SK-N-SH (cell line): ENCODE measurements at regions not wholly inside any gene's neighbourhood (a gene's known extent, or its start where the extent isn't known, plus 50 kb on each side); places are given as distances from the start of the nearest gene placed in this dataset.

ENCODE experiments used
- ELF1 ChIP-seq: IDR thresholded peaks from 2 replicates; pipeline ENCODE4 v1.4.0; 2012
- EP300 ChIP-seq, 2 experiments: IDR thresholded peaks; 2 replicates each; pipeline versions ENCODE4 v1.4.0 to v1.6.1; 2012; ENCODE audit warnings: borderline replicate concordance in 1 of 2, low read depth in 1 of 2, low read length in 1 of 2
- EZH2phosphoT487 ChIP-seq: fragments of 200-600 bp; sonication (generic); IDR thresholded peaks from 2 replicates; pipeline ENCODE4 v1.6.1; 2017; ENCODE audit warnings: low read depth, mixed run types, mild to moderate bottlenecking, antibody characterized with exemption, moderate library complexity, borderline replicate concordance
- FOXJ3 ChIP-seq: sonication (generic); formaldehyde crosslinking; IDR thresholded peaks from 2 replicates; pipeline ENCODE4 v1.5.1; 2020; ENCODE audit warnings: mild to moderate bottlenecking, missing genetic modification reagents
- FOXM1 ChIP-seq: IDR thresholded peaks from 2 replicates; pipeline ENCODE4 v1.4.0; 2012; ENCODE audit warnings: low read depth, mild to moderate bottlenecking
- MXI1 ChIP-seq: IDR thresholded peaks from 2 replicates; pipeline ENCODE4 v1.6.1; 2012; ENCODE audit warnings: mild to moderate bottlenecking, low read depth, low read length, improper control_type of control experiment
- POLR2AphosphoS5 ChIP-seq: IDR thresholded peaks from 2 replicates; pipeline ENCODE4 v1.6.1; 2012; ENCODE audit warnings: low read depth, low read length
- RXRA ChIP-seq: IDR thresholded peaks from 2 replicates; pipeline ENCODE4 v1.4.0; 2012; ENCODE audit warnings: low read depth, mild to moderate bottlenecking, borderline replicate concordance
- SIN3A ChIP-seq: IDR thresholded peaks from 2 replicates; pipeline ENCODE4 v1.6.1; 2012; ENCODE audit warnings: low read depth, mild to moderate bottlenecking, low read length, moderate library complexity, borderline replicate concordance
- TCF12 ChIP-seq: IDR thresholded peaks from 2 replicates; pipeline ENCODE4 v1.4.0; 2012
- YY1 ChIP-seq: IDR thresholded peaks from 2 replicates; pipeline ENCODE4 v1.4.0; 2012; ENCODE audit warnings: low read depth, mild to moderate bottlenecking
- TF ChIP-seq, protein P1 (sequence below): fragments of 200-600 bp; sonication (generic); IDR thresholded peaks from 2 replicates; pipeline ENCODE4 v1.6.1; 2017; ENCODE audit warnings: antibody characterized with exemption, mild to moderate bottlenecking, moderate library complexity
- TF ChIP-seq, protein P2 (sequence below): fragments of 150-350 bp; IDR thresholded peaks from 2 replicates; pipeline ENCODE4 v1.6.1; 2017; ENCODE audit warnings: antibody characterized with exemption, low read length, low read depth, borderline replicate concordance
- TF ChIP-seq, protein P3 (sequence below): fragments of 150-350 bp; IDR thresholded peaks from 2 replicates; pipeline ENCODE4 v1.6.1; 2016; ENCODE audit warnings: mild to moderate bottlenecking, low read depth, low read length

DNA sequence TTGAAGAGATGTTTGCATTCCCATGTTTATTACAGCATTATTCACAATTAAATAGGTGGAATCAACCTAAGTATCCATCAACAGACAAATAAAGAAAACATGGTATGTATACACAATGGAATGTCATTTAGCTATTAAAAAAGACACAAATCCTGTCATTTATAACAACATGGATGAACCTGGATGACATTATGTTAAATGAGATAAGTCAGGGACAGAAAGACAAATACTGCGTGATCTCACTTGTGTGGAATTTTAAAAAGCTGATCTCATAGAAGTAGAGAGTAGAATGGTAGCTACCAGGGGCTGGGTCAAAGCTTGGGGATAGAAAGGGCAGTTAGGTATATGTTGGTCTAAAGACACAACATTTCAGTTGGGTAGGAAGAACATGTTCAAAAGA lies 376.3 kb downstream of the EPHA4 start:
- TF ChIP-seq, protein P1, sequence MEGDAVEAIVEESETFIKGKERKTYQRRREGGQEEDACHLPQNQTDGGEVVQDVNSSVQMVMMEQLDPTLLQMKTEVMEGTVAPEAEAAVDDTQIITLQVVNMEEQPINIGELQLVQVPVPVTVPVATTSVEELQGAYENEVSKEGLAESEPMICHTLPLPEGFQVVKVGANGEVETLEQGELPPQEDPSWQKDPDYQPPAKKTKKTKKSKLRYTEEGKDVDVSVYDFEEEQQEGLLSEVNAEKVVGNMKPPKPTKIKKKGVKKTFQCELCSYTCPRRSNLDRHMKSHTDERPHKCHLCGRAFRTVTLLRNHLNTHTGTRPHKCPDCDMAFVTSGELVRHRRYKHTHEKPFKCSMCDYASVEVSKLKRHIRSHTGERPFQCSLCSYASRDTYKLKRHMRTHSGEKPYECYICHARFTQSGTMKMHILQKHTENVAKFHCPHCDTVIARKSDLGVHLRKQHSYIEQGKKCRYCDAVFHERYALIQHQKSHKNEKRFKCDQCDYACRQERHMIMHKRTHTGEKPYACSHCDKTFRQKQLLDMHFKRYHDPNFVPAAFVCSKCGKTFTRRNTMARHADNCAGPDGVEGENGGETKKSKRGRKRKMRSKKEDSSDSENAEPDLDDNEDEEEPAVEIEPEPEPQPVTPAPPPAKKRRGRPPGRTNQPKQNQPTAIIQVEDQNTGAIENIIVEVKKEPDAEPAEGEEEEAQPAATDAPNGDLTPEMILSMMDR, result no peak
- TF ChIP-seq YY1 (no peak), EP300 (IDR thresholded peaks at IDR 0.05; ENCODE audit: borderline replicate concordance in 1 of 2, low read depth in 1 of 2, low read length in 1 of 2) (no peak), TCF12 (no peak), RXRA (no peak), POLR2AphosphoS5 (no peak), SIN3A (no peak), MXI1 (no peak), EZH2phosphoT487 (no peak), FOXJ3 (CRISPR knock-in tag) (no peak), ELF1 (no peak), FOXM1 (no peak)
- TF ChIP-seq, protein P2, sequence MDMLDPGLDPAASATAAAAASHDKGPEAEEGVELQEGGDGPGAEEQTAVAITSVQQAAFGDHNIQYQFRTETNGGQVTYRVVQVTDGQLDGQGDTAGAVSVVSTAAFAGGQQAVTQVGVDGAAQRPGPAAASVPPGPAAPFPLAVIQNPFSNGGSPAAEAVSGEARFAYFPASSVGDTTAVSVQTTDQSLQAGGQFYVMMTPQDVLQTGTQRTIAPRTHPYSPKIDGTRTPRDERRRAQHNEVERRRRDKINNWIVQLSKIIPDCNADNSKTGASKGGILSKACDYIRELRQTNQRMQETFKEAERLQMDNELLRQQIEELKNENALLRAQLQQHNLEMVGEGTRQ, result no peak
- TF ChIP-seq, protein P3, sequence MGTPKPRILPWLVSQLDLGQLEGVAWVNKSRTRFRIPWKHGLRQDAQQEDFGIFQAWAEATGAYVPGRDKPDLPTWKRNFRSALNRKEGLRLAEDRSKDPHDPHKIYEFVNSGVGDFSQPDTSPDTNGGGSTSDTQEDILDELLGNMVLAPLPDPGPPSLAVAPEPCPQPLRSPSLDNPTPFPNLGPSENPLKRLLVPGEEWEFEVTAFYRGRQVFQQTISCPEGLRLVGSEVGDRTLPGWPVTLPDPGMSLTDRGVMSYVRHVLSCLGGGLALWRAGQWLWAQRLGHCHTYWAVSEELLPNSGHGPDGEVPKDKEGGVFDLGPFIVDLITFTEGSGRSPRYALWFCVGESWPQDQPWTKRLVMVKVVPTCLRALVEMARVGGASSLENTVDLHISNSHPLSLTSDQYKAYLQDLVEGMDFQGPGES, result no peak
